Gastrocnemius medialis (tissue), 4 donors: ENCODE measurements at regions not wholly inside any gene's neighbourhood (a gene's known extent, or its start where the extent isn't known, plus 50 kb on each side); places are given as distances from the start of the nearest gene placed in this dataset.

Source experiments
- POLR2A ChIP-seq, 2 donors: fragments of 450-650 bp; IDR thresholded peaks; one replicate each; pipeline ENCODE4 v1.6.1; 2017; ENCODE audit warnings: antibody characterized with exemption in 2 of 2, mild to moderate bottlenecking in 2 of 2, moderate library complexity in 2 of 2
- TF ChIP-seq, protein P1 (sequence below), 5 experiments: fragments of 450-650 bp in 3 of 5; fragments of 200-600 bp in 2 of 5; sonication (generic) in 2 of 5; IDR thresholded peaks in 4 of 5; conservative IDR thresholded peaks in 1 of 5; 1 replicate in 4 of 5; 2 replicates in 1 of 5; pipeline ENCODE4 v1.5.1; 2016 to 2019; ENCODE audit warnings: antibody characterized with exemption in 5 of 5, mild to moderate bottlenecking in 3 of 5, moderate library complexity in 3 of 5

DNA sequence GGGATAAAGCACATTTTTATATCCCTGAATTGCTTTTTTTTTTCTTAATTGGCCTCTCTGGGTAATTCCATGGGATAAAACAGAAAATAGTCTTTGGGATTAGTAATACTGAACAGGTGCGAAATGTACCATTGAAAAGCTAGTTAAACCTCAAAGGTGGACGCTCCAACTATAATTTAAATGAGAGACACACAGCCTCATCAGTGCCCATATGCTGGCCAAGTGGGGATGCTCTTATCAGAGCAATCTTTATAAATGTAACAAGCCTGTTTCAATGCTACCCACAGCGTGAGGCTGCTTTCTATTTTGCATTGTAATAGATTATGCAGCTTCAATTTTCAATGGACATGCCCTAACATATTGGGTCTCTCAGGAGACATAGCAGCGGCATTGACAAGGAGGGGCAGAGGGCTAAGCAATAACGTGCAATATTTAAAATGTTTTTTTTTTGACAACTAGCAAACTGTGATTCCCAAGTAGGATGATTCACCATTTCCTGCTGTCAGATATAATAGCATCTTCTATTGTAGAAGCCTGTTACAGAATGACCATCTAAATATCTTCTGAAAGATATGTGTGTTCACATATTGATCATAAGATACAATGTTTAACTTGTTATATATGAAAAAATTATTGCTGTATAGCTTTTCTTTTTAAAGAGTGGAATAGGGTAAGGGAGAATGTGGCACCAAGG lies 91.3 kb upstream of the BET1 start:
- TF ChIP-seq, protein P1, sequence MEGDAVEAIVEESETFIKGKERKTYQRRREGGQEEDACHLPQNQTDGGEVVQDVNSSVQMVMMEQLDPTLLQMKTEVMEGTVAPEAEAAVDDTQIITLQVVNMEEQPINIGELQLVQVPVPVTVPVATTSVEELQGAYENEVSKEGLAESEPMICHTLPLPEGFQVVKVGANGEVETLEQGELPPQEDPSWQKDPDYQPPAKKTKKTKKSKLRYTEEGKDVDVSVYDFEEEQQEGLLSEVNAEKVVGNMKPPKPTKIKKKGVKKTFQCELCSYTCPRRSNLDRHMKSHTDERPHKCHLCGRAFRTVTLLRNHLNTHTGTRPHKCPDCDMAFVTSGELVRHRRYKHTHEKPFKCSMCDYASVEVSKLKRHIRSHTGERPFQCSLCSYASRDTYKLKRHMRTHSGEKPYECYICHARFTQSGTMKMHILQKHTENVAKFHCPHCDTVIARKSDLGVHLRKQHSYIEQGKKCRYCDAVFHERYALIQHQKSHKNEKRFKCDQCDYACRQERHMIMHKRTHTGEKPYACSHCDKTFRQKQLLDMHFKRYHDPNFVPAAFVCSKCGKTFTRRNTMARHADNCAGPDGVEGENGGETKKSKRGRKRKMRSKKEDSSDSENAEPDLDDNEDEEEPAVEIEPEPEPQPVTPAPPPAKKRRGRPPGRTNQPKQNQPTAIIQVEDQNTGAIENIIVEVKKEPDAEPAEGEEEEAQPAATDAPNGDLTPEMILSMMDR (IDR thresholded peaks at IDR 0.05 in 4 of 5, conservative IDR thresholded peaks at IDR 0.05 in 1 of 5), result no peak
- TF ChIP-seq POLR2A (IDR thresholded peaks at IDR 0.05), result no peak
